GM12872 (cell line): ENCODE measurements at regions not wholly inside any gene's neighbourhood (a gene's known extent, or its start where the extent isn't known, plus 50 kb on each side); places are given as distances from the start of the nearest gene placed in this dataset.

Experiments
- TF ChIP-seq, protein P1 (sequence below): IDR thresholded peaks from 3 replicates; pipeline ENCODE4 v1.5.1; 2011; ENCODE audit warnings: low read depth, mild to moderate bottlenecking, low read length, moderate library complexity; ENCODE audit not compliant: insufficient read depth

DNA sequence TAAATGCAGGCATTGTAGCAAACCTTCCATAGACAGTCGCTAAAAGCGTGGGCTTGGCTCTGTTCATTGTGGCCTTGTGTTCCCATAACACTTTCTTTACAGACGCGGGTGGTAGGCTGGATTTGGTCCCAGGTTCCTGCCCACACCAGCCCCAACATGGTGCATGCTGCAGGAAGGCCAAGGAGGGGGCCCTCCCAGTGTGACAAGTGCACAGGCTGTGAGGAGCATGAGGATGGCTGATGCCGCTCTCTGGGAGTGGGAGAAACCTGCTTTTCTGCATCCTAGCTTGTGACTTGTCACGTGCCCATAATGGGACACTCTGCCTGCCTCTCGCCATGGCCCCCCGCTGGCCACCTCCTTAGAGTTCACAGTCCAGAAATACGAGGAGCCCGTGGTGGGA lies 161.8 kb upstream of the B3GAT1 start:
- TF ChIP-seq, protein P1, sequence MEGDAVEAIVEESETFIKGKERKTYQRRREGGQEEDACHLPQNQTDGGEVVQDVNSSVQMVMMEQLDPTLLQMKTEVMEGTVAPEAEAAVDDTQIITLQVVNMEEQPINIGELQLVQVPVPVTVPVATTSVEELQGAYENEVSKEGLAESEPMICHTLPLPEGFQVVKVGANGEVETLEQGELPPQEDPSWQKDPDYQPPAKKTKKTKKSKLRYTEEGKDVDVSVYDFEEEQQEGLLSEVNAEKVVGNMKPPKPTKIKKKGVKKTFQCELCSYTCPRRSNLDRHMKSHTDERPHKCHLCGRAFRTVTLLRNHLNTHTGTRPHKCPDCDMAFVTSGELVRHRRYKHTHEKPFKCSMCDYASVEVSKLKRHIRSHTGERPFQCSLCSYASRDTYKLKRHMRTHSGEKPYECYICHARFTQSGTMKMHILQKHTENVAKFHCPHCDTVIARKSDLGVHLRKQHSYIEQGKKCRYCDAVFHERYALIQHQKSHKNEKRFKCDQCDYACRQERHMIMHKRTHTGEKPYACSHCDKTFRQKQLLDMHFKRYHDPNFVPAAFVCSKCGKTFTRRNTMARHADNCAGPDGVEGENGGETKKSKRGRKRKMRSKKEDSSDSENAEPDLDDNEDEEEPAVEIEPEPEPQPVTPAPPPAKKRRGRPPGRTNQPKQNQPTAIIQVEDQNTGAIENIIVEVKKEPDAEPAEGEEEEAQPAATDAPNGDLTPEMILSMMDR = no peak

DNA sequence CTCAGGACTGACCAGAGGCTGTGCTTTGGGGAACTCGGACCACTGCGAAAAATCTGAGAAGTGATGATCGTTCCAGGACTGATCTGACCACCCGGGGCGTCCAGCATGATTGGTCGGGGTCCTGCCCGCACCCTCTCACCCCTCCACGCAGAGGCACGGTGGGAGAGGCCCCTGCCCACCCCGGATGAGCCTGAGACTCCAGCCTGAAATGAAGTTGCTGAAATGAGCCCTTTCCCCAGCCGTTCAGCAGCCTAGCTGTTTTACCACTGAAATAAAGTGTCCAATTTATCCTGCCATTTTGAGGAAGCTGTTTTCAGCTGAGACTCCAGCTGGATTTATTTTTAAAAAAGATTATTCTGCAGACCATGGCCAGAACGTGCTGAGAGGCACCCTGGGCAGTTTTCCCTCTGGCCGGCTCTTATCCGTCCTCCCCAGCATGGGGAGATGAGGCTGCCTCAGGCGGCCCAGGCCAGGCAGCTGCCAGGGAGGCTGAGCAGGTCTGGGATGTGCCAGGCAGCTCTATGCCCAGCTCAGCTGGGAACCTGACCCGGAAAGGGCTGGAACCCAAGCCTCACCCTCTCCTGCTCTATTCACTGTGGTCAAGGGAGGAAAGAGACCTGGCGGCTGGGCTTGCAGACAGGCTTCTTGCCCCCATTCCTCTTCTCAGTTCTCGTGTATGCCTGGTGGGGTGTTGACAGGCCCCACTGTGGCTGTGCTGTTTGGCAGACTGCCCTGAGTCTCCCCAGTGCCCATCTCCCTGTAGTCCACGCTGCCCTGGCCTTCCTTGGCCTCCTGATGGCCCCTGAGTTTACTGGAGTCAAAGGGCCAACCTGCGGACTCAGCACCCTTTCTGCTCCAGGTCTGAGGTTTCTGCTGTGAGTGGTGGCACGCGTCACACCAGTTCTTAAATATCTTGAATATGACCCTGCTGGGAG lies 161.0 kb upstream of the B3GAT1 start:
- TF ChIP-seq, protein P1 = no peak

DNA sequence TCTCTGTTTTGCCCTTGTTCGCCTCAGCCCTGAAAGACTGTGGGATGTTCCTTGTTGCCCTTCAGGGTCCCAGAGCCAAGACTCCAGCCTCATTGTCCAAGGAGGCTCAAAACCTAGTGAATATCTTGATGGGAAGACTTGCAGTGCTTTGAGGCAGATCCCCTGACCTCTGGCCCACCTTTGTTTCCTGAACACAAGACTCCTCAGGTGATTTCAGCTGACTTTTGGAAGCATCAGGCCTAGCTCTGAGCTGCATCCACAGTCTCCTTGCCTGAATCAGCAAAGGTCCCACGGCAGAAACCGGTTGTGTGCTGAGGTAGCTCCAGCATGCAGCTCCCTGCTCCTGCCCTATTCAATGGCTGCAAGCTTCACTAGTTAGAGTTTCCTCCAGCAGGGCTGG lies 159.3 kb upstream of the B3GAT1 start:
- TF ChIP-seq, protein P1 = no peak

DNA sequence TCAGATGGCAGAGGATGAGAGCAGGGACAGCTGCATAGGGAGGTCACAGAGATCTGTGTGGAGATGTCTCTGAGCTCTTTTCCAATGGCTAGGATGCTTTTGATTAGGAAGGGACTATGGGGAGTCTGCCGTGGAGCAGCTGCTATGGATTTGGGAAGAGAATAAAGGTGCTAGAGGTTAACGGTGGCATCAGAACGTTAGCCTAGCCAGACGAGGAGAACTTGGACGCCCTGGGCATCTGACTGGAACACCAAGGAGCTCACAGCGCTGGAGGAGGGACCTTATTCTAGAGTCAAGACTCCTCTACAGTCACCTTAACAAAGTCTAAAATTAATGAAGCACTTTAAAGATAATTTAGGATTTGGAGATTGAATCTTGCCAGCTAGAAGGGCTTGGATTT lies 157.2 kb upstream of the B3GAT1 start:
- TF ChIP-seq, protein P1 = no peak

DNA sequence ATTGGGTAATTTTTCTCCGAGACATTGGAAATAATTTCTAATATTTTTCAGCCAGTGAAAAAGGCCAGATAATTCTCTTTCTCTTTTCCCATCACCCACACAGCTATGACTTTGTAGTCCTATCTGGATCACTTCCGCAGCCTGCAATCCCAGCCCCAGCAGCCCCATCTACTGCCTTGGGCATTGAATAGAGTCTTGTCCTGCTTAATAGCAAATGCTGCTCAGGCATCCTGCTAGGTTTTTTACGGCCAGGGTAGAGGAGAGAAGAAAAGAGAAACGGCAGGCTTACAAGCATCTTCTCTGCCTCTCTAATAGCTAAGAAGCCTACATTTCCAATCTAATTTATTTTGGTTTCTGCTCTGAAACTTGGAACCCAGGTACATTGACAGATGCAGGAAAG lies 154.3 kb upstream of the B3GAT1 start:
- TF ChIP-seq, protein P1 = no peak

DNA sequence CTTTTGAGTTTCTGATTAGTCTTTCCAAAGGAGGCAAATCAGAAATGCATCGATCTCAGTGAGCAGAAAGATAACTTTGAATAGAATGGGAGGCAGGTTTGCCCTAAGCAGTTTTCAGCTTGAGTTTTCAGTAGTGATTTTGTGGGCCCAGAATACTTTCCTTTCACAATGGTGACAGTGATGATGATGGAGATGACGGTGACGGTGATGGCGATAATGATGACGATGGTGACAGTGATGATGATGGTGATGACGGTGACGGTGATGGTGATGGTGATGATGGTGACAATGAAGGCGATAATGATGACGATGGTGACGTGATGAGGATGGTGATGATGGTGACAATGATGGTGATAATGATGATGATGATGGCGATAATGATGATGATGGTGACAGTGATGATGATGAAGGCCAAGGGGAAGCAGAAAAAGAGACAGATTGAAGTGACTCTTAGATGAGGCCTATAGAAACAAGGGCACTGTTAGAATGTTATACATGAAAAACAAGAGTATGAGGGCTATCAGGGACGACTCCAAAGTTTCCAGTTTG lies 153.4 kb upstream of the B3GAT1 start:
- TF ChIP-seq, protein P1 = no peak

DNA sequence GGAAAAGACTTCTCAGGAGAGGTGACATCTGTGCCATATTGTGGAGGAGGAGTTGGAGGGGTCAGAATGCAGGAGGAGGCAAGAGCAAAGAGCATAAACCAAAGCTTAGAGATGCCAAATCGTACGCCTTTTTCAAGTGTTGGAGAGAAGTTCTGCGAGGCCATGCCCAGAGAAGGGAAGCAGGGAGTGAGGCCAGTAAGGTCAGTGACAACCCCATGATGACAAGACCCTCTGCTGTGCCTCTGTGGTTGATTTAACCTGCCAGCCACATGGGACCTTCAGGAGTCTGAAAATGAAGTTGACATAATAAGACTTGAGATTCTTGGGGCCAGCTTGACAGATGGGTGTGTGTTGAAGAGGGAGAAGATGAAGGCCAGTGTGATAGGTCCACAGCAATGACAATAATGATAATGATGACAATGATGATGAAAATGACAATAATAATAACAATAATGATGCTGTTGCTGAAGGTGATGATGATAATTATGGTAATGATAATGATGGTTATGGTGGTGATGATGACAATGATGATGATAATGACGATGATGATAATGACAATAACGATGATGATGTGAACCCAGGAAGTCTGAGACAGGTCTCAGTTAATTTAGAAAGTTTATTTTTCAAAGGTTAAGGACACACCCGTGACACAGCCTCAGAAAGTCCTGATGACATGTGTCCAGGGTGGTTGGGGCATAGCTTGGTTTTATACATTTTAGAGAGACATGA lies 152.6 kb upstream of the B3GAT1 start:
- TF ChIP-seq, protein P1 = no peak
